Omental fat pad (tissue), 3 donors: ENCODE measurements at regions not wholly inside any gene's neighbourhood (a gene's known extent, or its start where the extent isn't known, plus 50 kb on each side); places are given as distances from the start of the nearest gene placed in this dataset.
A peak's percentile ranks its signal among the peaks of the same experiment; 100 is the strongest.
"Not testable (repeated sequence)": the region's sequence is repeated elsewhere in the genome, so short reads cannot be mapped to it uniquely, and the experiment has no call there.

ENCODE experiments used
- ATAC-seq: fragments of 150-250 bp; one replicate; pipeline ENCODE4 v1.9.1; 2016; ENCODE audit warnings: mild to moderate bottlenecking, moderate library complexity; ENCODE audit not compliant: low FRiP score
- DNase-seq: peaks from one replicate; pipeline ENCODE4 v3.0.0-alpha.2; 2019; ENCODE audit warnings: low spot score
- CTCF ChIP-seq, 3 donors: fragments of 450-650 bp; IDR thresholded peaks; one replicate each; pipeline ENCODE4 v1.5.1; 2016 to 2017; ENCODE audit warnings: antibody characterized with exemption in 3 of 3, mild to moderate bottlenecking in 3 of 3, moderate library complexity in 2 of 3

DNA sequence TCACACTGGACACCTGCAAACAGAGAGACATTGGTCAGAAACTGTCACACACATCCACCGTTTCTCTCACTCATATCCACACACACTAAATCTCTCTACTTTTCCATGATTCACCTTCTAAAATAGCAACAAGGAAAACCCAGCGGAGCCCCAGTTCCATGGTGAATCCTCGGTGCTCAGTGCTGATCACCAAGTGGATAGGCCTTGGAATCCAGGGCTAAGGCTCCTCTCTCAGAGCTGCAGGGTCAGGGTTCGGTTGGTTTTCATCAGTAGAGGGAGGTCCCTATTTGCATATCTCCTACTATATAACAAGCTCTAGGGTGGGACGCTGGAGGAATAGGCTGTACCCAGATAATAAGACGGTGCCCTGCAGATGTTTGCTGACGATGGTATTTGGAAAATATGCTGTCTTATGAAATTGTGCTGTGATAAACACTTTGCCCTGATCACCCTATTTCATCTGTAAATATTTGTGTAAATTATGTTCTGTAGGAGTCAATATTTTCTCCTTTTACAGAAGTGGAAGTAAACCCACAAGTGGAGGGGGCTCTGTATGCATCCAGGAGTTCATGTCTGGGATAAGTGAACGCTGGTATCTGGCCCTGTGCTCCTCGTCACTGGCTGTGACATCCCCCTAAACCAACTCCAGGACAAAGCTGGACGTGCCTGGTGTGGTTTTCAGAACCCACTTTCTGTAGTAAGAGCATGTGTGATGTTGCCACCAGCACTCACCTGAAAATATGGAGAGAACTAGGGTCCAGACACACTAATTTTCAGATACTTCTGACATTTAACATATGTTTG is 709.2 kb downstream of the TMEM121 start:
- ATAC-seq = no peak
- TF ChIP-seq CTCF (IDR thresholded peaks at IDR 0.05) = no peak
- DNase-seq = no peak

DNA sequence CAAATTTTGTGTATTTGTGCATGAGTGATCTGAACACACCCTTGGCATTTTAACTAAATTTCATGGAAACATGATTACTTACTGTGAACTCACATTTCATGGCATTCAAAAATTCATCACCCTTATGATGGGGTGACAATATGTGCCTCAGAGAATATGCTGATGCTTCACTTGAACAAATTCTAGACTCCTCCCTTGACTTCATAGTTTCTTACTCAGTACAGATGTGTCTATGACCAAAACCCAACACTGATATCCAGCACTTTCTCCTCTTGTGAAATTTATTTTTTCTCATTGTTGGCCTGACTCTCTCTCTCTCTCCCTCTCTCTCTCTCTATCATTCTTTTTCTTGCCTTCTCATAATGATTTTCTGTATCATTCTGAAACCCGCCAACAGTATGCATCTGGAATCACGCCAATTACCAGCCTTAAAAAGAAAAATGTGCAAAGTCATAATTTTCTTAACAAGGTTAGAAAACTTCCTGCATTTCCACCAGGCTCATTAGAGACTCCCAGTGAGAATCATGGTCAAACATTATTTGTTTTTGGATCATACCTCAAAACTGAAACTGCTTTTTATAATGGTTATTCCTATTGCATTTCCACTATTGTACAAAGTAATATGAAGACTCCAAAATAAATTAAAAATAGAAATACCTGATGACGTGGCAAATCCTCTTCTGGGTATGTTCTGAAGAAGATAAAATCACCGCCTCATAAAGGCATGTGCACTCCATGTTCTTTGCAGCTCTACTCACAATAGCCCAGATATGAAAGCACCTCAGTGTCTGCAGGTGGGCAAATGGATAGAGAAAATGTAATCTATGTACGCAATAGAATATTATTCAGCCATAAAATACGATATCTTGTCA is 722.2 kb downstream of the TMEM121 start:
- DNase-seq = no peak
- no peak for ATAC-seq
- TF ChIP-seq CTCF (IDR thresholded peaks at IDR 0.05) = no peak

- not testable (repeated sequence) for ATAC-seq, DNase-seq
Measured at GRCh38 chr14:106253995-106254394, 727.6 kb downstream of the TMEM121 start.

- DNase-seq = peak; percentile 72
- not testable (repeated sequence) for ATAC-seq
Measured at GRCh38 chr14:106257569-106257994, 731.2 kb downstream of the TMEM121 start.

DNA sequence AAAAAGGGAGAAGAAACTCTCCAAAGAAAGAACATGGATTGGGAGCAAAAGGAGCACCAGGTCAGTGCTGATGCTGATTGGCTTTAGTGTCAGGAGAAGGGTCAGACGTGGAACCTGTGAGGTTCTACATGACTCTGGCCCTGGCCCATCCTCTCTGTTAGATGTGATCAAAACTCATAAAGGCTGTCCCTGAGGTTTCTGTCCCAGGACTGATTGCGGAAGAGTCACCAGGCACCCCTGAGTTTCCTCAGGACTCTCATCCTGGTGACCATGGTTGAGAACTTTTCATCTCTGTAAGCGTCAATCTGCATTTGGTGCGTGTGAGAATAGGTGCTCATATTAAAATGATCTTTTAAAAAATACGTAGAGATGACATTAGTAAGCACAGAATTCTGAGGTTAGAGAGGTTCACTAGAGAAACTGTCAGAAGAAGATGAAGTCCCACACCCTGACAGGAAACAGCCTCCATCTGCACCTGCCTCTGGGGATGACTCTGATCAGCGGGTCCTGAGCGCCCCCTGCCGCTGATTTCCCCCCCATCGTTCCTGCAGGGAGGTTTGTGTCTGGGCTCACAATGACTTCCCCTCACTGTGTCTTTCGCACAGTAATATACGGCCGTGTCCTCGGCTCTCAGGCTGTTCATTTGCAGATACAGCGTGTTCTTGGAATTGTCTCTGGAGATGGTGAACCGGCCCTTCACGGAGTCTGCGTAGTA is 741.8 kb downstream of the TMEM121 start:
- no peak for ATAC-seq
- TF ChIP-seq CTCF (IDR thresholded peaks at IDR 0.05) = no peak

DNA sequence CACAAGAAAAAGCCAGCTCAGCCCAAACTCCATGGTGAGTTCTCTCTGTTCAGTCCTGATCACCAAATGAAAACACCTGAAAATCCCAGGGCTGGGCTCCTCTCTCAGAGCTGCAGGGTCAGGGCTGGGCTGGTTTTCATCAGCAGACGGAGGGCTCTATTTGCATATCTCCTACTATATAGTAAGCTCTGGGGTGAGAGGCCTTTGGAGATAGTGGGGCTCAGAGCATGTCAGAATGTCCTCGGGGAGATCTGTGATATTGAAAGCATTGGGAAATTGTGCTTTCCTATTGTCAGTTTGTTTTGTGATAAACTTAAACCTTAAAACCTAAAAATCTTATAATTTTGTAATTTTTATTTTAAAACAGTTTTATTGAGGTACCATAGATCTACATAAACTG is 742.6 kb downstream of the TMEM121 start:
- no peak for ATAC-seq
- TF ChIP-seq CTCF (IDR thresholded peaks at IDR 0.05) = no peak
- DNase-seq = no peak

More for the DNA sequence above, 741.8 kb downstream of the TMEM121 start:
- no peak for DNase-seq

GRCh38 chr14:106269451-106270204 is 743.2 kb downstream of the TMEM121 start:
- no peak for TF ChIP-seq CTCF (IDR thresholded peaks at IDR 0.05)
- DNase-seq = no peak
- ATAC-seq = no peak

- not testable (repeated sequence) for ATAC-seq, DNase-seq
Measured at GRCh38 chr14:106270476-106271121, 744.2 kb downstream of the TMEM121 start.
